RWPE1 (cell line): ENCODE measurements at regions not wholly inside any gene's neighbourhood (a gene's known extent, or its start where the extent isn't known, plus 50 kb on each side); places are given as distances from the start of the nearest gene placed in this dataset.
"Not testable (repeated sequence)": the region's sequence is repeated elsewhere in the genome, so short reads cannot be mapped to it uniquely, and the experiment has no call there.

Experiments
- CTCF ChIA-PET: fragments of 350-600 bp; sonication (Branson Sonifier 250); formaldehyde crosslinking; extraction: SDS; loops from one replicate; lab custom pipeline; 2021; lab: Yijun Ruan, JAX
- POLR2A ChIA-PET: fragments of 400-600 bp; formaldehyde crosslinking; extraction: SDS; loops from one replicate; lab custom pipeline; 2020; ENCODE audit warnings: antibody characterized with exemption; ENCODE audit not compliant: low non-redundant PET; lab: Yijun Ruan, JAX
- DNase-seq: peaks from one replicate; pipeline ENCODE4 v3.0.0; 2012; ENCODE audit warnings: low spot score
- H3K27ac ChIP-seq: fragments of 450-650 bp; 2 replicates; pipeline ENCODE4 v1.5.1; 2017
- TF ChIP-seq, protein P1 (sequence below): fragments of 450-650 bp; conservative IDR thresholded peaks from 2 replicates; pipeline ENCODE4 v1.5.1; 2017; ENCODE audit warnings: low read depth, mild to moderate bottlenecking

GRCh38 chr5:110836851-110837250, 98.0 kb downstream of the SLC25A46 start:
- H3K27ac ChIP-seq = no peak overlapping the region
- TF ChIP-seq, protein P1, sequence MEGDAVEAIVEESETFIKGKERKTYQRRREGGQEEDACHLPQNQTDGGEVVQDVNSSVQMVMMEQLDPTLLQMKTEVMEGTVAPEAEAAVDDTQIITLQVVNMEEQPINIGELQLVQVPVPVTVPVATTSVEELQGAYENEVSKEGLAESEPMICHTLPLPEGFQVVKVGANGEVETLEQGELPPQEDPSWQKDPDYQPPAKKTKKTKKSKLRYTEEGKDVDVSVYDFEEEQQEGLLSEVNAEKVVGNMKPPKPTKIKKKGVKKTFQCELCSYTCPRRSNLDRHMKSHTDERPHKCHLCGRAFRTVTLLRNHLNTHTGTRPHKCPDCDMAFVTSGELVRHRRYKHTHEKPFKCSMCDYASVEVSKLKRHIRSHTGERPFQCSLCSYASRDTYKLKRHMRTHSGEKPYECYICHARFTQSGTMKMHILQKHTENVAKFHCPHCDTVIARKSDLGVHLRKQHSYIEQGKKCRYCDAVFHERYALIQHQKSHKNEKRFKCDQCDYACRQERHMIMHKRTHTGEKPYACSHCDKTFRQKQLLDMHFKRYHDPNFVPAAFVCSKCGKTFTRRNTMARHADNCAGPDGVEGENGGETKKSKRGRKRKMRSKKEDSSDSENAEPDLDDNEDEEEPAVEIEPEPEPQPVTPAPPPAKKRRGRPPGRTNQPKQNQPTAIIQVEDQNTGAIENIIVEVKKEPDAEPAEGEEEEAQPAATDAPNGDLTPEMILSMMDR = no peak
- DNase-seq = no peak
- POLR2A ChIA-PET = no interaction called here
- CTCF ChIA-PET = interaction anchor here (0.7 to 1.0 kb wide), 2 partner anchors 8 to 9 kb away, joined by 3 read pairs; no protein-coding TSS in a partner anchor

DNA sequence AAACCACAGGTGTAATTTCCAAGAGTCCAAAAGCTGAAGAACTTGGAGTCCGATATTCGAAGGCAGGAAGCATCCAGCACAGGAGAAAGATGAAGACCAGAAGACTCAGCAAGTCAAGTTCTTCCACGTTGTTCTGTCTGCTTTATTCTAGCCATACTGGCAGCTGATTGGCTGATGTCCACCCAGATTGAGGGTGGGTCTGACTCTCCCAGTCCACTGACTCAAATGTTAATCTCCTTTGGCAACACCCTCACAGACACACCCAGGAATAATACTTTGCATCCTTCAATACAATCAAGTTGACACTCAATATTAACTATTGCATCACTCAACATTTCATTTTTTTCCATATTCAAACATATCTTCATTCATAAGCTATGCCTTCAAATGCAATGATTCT, 99.5 kb downstream of the SLC25A46 start:
- DNase-seq, H3K27ac ChIP-seq, POLR2A ChIA-PET: not testable (repeated sequence)
- CTCF ChIA-PET = interaction anchor here (0.7 kb wide), 1 partner anchor 1722 kb away, joined by 3 read pairs; no protein-coding TSS in a partner anchor

DNA sequence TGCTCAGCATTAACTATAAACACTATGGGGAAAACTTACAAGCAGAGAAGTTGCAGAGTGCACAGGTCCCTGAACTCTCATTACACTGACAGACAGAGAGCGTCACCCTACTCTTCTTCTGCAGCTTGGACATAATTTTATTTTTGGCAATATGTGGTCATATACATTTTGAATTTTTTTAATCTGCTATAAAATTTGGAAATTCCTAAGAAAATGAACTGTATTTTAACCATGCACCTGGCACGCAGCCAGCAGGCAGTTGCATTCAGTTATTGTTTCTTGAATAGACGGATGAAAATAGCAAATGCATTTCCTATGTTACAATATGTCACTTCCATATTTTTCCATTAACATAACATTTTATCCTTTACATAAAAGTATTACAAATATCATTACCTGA, 100.2 kb downstream of the SLC25A46 start:
- ChIA-PET CTCF (no interaction called here), POLR2A (interaction anchor here (0.5 kb wide), 1 partner anchor 42 kb away, joined by 8 read pairs; no protein-coding TSS in a partner anchor)
- TF ChIP-seq, protein P1 = no peak
- DNase-seq = no peak
- no peak overlapping the region for H3K27ac ChIP-seq

DNA sequence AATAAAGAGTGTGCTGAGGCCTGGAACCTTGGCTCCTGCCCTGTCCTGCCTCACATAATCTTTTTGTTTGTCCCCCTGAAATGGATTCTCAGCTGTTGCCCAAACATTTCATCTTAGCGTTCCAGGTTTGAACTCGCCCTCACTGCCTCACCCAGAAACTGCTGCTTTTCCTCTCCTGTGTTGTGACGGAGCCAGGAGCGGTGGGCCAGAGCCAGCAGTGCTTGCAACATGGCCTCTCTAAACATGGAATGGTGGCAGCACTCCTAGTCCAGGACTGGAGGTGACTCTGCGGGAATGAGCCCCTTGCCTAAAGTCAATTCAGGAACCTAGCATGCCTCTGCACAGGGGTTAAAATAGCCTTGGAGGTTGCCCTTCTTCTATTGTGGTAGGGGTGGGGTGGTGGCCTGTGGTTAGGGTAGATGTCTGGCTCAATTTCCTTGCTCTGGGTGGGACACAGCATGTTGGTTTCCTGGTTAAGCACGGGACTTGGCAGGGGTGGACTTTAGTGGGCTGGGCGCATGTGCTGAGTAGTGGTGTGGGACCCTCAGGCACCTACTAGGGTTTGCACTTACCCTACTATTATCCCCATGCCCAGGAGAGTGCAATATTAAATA, 101.6 kb downstream of the SLC25A46 start:
- peak overlapping the region; percentile 61 for H3K27ac ChIP-seq
- TF ChIP-seq, protein P1 = no peak
- no peak for DNase-seq
- ChIA-PET CTCF (interaction anchor here (0.6 kb wide), 1 partner anchor 587 kb away, joined by 4 read pairs; no protein-coding TSS in a partner anchor), POLR2A (no interaction called here)

GRCh38 chr5:110841137-110841536, 102.3 kb downstream of the SLC25A46 start:
- no peak overlapping the region for H3K27ac ChIP-seq

DNA sequence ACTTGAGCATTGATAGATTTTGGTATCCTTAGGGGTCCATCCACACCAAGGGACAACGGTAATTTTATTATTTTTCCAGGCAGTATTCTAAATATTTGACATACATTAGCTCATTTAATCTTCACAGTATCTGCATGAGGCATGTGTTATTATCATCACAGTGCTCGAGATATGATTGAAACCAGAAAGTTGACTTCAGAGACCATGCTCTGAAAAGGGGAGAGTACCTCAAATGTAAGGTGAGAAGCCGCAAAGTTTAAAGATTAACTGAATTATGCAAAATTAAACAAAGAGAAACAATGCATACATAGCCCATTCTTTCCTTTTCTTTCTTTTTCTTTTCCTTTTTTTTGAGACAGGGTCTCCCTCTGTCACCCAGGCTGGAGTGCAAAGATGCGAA, 104.1 kb downstream of the SLC25A46 start:
- CTCF ChIA-PET = no interaction called here
- DNase-seq = no peak
- POLR2A ChIA-PET = no interaction called here
- no peak overlapping the region for H3K27ac ChIP-seq
- TF ChIP-seq, protein P1 = no peak

More at GRCh38 chr5:110841137-110841536, 102.3 kb downstream of the SLC25A46 start:
- ChIA-PET POLR2A (no interaction called here), CTCF (interaction anchor here (0.6 kb wide), 1 partner anchor 586 kb away, joined by 4 read pairs; no protein-coding TSS in a partner anchor)
- DNase-seq = no peak
- TF ChIP-seq, protein P1 = no peak

DNA sequence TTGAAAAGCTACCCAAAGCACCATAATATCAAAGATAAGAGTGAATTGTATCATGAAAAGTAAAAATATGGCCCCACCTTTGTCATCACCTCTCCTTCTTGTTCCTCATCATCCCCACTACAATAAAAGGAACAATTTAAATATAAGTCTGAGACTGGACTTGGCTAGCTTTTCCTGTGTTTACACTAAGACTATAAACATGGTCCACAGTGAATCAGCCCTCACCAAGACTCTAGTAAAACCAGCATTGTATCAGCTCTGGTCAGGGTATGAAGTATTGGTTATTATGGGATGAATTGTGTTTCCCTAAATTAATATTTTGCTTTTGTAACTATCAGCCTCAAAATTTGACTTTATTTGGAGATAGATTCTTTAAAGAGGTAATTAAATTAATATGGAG, 105.4 kb downstream of the SLC25A46 start:
- H3K27ac ChIP-seq = no peak overlapping the region
- TF ChIP-seq, protein P1 = no peak
- DNase-seq = no peak
- CTCF ChIA-PET = no interaction called here
- POLR2A ChIA-PET = no interaction called here
